Glomerular visceral epithelial cell (primary cell): ENCODE measurements at regions not wholly inside any gene's neighbourhood (a gene's known extent, or its start where the extent isn't known, plus 50 kb on each side); places are given as distances from the start of the nearest gene placed in this dataset.
"Not testable (repeated sequence)": the region's sequence is repeated elsewhere in the genome, so short reads cannot be mapped to it uniquely, and the experiment has no call there.

Experiments
- DNase-seq: peaks from one replicate; pipeline ENCODE4 v3.0.0-alpha.2; 2016; ENCODE audit errors: extremely low spot score

- no peak for DNase-seq
Measured at GRCh38 chr1:166391279-166392066, 224.7 kb upstream of the FAM78B start.

GRCh38 chr1:166395729-166396128 lies 228.9 kb upstream of the FAM78B start:
- no peak for DNase-seq

GRCh38 chr1:166409253-166410082 lies 242.7 kb upstream of the FAM78B start:
- not testable (repeated sequence) for DNase-seq

GRCh38 chr1:166410083-166410385 lies 243.2 kb upstream of the FAM78B start:
- DNase-seq = no peak

GRCh38 chr1:166416831-166417230 lies 250.0 kb upstream of the FAM78B start:
- not testable (repeated sequence) for DNase-seq

- DNase-seq = no peak
Measured at GRCh38 chr1:166418344-166418933, 251.6 kb upstream of the FAM78B start.

- not testable (repeated sequence) for DNase-seq
Measured at GRCh38 chr1:166422586-166422985, 255.8 kb upstream of the FAM78B start.

GRCh38 chr1:166432655-166433054 lies 265.9 kb upstream of the FAM78B start:
- no peak for DNase-seq

- DNase-seq = not testable (repeated sequence)
Measured at GRCh38 chr1:166433404-166434304, 266.9 kb upstream of the FAM78B start.

GRCh38 chr1:166457700-166458099 lies 290.9 kb upstream of the FAM78B start:
- DNase-seq = no peak

- no peak for DNase-seq
Measured at GRCh38 chr1:166464333-166464732, 297.5 kb upstream of the FAM78B start.

- DNase-seq = no peak
Measured at GRCh38 chr1:166470014-166470413, 303.2 kb upstream of the FAM78B start.

GRCh38 chr1:166470441-166470840 lies 303.6 kb upstream of the FAM78B start:
- no peak for DNase-seq

GRCh38 chr1:166471359-166471758 lies 304.6 kb upstream of the FAM78B start:
- DNase-seq = no peak

GRCh38 chr1:166479052-166479631 lies 312.3 kb upstream of the FAM78B start:
- peak; percentile 44 for DNase-seq

GRCh38 chr1:166484471-166484870 lies 317.7 kb upstream of the FAM78B start:
- no peak for DNase-seq

- no peak for DNase-seq
Measured at GRCh38 chr1:166484871-166485270, 318.1 kb upstream of the FAM78B start.

- DNase-seq = no peak
Measured at GRCh38 chr1:166485620-166486019, 318.8 kb upstream of the FAM78B start.

GRCh38 chr1:166488327-166488726 lies 321.5 kb upstream of the FAM78B start:
- DNase-seq = no peak

- DNase-seq = no peak
Measured at GRCh38 chr1:166489356-166489669, 322.5 kb upstream of the FAM78B start.

- no peak for DNase-seq
Measured at GRCh38 chr1:166489670-166490436, 323.1 kb upstream of the FAM78B start.
